HEK293 (cell line): ENCODE measurements at regions not wholly inside any gene's neighbourhood (a gene's known extent, or its start where the extent isn't known, plus 50 kb on each side); places are given as distances from the start of the nearest gene placed in this dataset.

Source experiments
- CTCF ChIA-PET: fragments of 350-600 bp; formaldehyde crosslinking; extraction: SDS; loops from one replicate; lab custom pipeline; 2021; ENCODE audit warnings: antibody characterized with exemption; lab: Yijun Ruan, JAX
- POLR2A ChIA-PET: fragments of 300-600 bp; formaldehyde crosslinking; extraction: SDS; loops from one replicate; lab custom pipeline; 2020; ENCODE audit warnings: antibody characterized with exemption, inconsistent platforms; lab: Yijun Ruan, JAX
- H3K27ac ChIP-seq: fragments of 200-500 bp; sonication (Bioruptor generic); 2 replicates; pipeline ENCODE4 v1.5.1; 2014; ENCODE audit warnings: low read depth, low read length, control low read depth, inconsistent platforms; ENCODE audit errors: extremely low read depth
- H3K36me3 ChIP-seq, 2 experiments: fragments of 200-500 bp in 1 of 2; sonication (Bioruptor generic) in 1 of 2; 1 replicate in 1 of 2; 2 replicates in 1 of 2; pipeline ENCODE4 v1.5.1; 2014 to 2017; ENCODE audit warnings: inconsistent platforms in 2 of 2, low read length in 2 of 2; ENCODE audit not compliant: control insufficient read depth in 2 of 2, insufficient read depth in 1 of 2
- H3K4me1 ChIP-seq: fragments of 200-500 bp; sonication (Bioruptor generic); 2 replicates; pipeline ENCODE4 v1.5.1; 2014; ENCODE audit warnings: mild to moderate bottlenecking, low read length, inconsistent platforms; ENCODE audit not compliant: control insufficient read depth, insufficient read depth
- H3K4me3 ChIP-seq: 2 replicates; pipeline ENCODE4 v1.5.1; 2011; ENCODE audit warnings: low read depth, mild to moderate bottlenecking, control low read depth, low read length, moderate library complexity
- H3K9me3 ChIP-seq: fragments of 200-500 bp; sonication (Bioruptor generic); 2 replicates; pipeline ENCODE4 v1.5.1; 2014; ENCODE audit warnings: low read depth, low read length, inconsistent platforms; ENCODE audit not compliant: control insufficient read depth, insufficient read depth
- MYNN ChIP-seq: fragments of 450-650 bp; formaldehyde crosslinking; IDR thresholded peaks from 2 replicates; pipeline ENCODE4 v1.5.1; 2016; ENCODE audit warnings: missing biosample characterization, missing genetic modification characterization, borderline replicate concordance
- MZF1 ChIP-seq: fragments of 450-650 bp; formaldehyde crosslinking; IDR thresholded peaks from 2 replicates; pipeline ENCODE4 v1.5.1; 2017; ENCODE audit warnings: missing biosample characterization, missing genetic modification characterization, borderline replicate concordance
- TCF7L2 ChIP-seq: IDR thresholded peaks from 2 replicates; pipeline ENCODE4 v1.6.1; 2011; ENCODE audit warnings: low read depth, mild to moderate bottlenecking, inconsistent platforms, low read length, moderate library complexity, borderline replicate concordance
- ZBTB7A ChIP-seq: fragments of 450-650 bp; formaldehyde crosslinking; IDR thresholded peaks from 2 replicates; pipeline ENCODE4 v1.5.1; 2016; ENCODE audit warnings: low read depth, missing biosample characterization, missing genetic modification characterization
- ZBTB8A ChIP-seq: fragments of 450-650 bp; formaldehyde crosslinking; IDR thresholded peaks from 2 replicates; pipeline ENCODE4 v1.5.1; 2016; ENCODE audit warnings: missing biosample characterization, missing genetic modification characterization
- ZNF175 ChIP-seq: fragments of 450-650 bp; formaldehyde crosslinking; IDR thresholded peaks from 2 replicates; pipeline ENCODE4 v1.5.1; 2016; ENCODE audit warnings: missing biosample characterization, missing genetic modification characterization
- ZNF223 ChIP-seq: fragments of 450-650 bp; formaldehyde crosslinking; IDR thresholded peaks from 2 replicates; pipeline ENCODE4 v1.5.1; 2016; ENCODE audit warnings: missing biosample characterization, missing genetic modification characterization
- ZNF266 ChIP-seq: fragments of 450-650 bp; formaldehyde crosslinking; IDR thresholded peaks from 2 replicates; pipeline ENCODE4 v1.5.1; 2016; ENCODE audit warnings: missing biosample characterization, missing genetic modification characterization, low read depth
- ZNF311 ChIP-seq: fragments of 450-650 bp; formaldehyde crosslinking; IDR thresholded peaks from 2 replicates; pipeline ENCODE4 v1.5.1; 2017; ENCODE audit warnings: missing biosample characterization, missing genetic modification characterization, borderline replicate concordance
- ZNF350 ChIP-seq: fragments of 450-650 bp; formaldehyde crosslinking; IDR thresholded peaks from 2 replicates; pipeline ENCODE4 v1.5.0; 2017; ENCODE audit warnings: missing biosample characterization, mild to moderate bottlenecking, missing genetic modification characterization
- ZNF48 ChIP-seq: fragments of 450-650 bp; formaldehyde crosslinking; IDR thresholded peaks from 2 replicates; pipeline ENCODE4 v1.5.1; 2016; ENCODE audit warnings: missing biosample characterization, missing genetic modification characterization
- ZNF555 ChIP-seq: fragments of 450-650 bp; formaldehyde crosslinking; conservative IDR thresholded peaks from 2 replicates; pipeline ENCODE4 v1.5.1; 2017; ENCODE audit warnings: missing biosample characterization, mild to moderate bottlenecking, missing genetic modification characterization, inconsistent platforms
- ZNF837 ChIP-seq: fragments of 450-650 bp; formaldehyde crosslinking; IDR thresholded peaks from 2 replicates; pipeline ENCODE4 v1.5.1; 2016; ENCODE audit warnings: missing biosample characterization, missing genetic modification characterization
- TF ChIP-seq, protein P1 (sequence below): fragments of 450-650 bp; formaldehyde crosslinking; IDR thresholded peaks from 2 replicates; pipeline ENCODE4 v1.5.1; 2016; ENCODE audit warnings: missing biosample characterization, missing genetic modification characterization
- TF ChIP-seq, protein P2 (sequence below): fragments of 450-650 bp; formaldehyde crosslinking; IDR thresholded peaks from 2 replicates; pipeline ENCODE4 v1.5.1; 2017; ENCODE audit warnings: missing biosample characterization, mild to moderate bottlenecking, missing genetic modification characterization, moderate library complexity
- TF ChIP-seq, protein P3 (sequence below): fragments of 450-650 bp; formaldehyde crosslinking; IDR thresholded peaks from 2 replicates; pipeline ENCODE4 v1.5.1; 2016; ENCODE audit warnings: missing biosample characterization, missing genetic modification characterization
- TF ChIP-seq, protein P4 (sequence below): fragments of 450-650 bp; formaldehyde crosslinking; IDR thresholded peaks from 2 replicates; pipeline ENCODE4 v1.5.1; 2016; ENCODE audit warnings: missing biosample characterization, missing genetic modification characterization

DNA sequence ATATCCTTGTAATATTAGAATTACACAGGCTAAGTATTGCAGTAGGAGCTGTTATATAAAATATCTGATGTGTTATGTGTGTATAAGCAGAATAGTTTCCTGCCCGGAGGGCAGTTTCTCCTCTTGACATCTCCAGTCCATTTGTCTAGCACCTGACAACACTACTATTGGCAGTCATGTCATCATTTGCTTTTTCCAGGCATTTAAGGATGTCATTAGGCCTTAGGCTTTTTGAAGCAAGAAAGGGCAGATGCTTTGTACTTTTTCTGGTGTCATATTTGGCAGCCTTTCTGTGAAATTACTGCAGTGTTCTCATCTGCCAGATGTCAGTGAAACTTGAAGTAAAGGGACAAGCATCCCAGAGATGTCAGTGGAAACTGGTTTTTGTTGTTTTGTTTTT, 2017.6 kb upstream of the IGFBP7 start:
- TF ChIP-seq, protein P1, sequence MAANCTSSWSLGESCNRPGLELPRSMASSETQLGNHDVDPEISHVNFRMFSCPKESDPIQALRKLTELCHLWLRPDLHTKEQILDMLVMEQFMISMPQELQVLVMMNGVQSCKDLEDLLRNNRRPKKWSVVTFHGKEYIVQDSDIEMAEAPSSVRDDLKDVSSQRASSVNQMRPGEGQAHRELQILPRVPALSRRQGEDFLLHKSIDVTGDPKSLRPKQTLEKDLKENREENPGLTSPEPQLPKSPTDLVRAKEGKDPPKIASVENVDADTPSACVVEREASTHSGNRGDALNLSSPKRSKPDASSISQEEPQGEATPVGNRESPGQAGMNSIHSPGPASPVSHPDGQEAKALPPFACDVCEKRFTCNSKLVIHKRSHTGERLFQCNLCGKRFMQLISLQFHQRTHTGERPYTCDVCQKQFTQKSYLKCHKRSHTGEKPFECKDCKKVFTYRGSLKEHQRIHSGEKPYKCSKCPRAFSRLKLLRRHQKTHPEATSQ (tag by site-specific recombination), result no peak
- TF ChIP-seq, protein P2, sequence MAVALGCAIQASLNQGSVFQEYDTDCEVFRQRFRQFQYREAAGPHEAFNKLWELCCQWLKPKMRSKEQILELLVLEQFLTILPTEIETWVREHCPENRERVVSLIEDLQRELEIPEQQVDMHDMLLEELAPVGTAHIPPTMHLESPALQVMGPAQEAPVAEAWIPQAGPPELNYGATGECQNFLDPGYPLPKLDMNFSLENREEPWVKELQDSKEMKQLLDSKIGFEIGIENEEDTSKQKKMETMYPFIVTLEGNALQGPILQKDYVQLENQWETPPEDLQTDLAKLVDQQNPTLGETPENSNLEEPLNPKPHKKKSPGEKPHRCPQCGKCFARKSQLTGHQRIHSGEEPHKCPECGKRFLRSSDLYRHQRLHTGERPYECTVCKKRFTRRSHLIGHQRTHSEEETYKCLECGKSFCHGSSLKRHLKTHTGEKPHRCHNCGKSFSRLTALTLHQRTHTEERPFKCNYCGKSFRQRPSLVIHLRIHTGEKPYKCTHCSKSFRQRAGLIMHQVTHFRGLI, result no peak
- TF ChIP-seq MYNN (no peak), TCF7L2 (no peak), MZF1 (tag by site-specific recombination) (no peak), ZNF311 (no peak), ZBTB7A (tag by site-specific recombination) (no peak), ZBTB8A (tag by site-specific recombination) (no peak), ZNF350 (tag by site-specific recombination) (no peak)
- TF ChIP-seq, protein P3, sequence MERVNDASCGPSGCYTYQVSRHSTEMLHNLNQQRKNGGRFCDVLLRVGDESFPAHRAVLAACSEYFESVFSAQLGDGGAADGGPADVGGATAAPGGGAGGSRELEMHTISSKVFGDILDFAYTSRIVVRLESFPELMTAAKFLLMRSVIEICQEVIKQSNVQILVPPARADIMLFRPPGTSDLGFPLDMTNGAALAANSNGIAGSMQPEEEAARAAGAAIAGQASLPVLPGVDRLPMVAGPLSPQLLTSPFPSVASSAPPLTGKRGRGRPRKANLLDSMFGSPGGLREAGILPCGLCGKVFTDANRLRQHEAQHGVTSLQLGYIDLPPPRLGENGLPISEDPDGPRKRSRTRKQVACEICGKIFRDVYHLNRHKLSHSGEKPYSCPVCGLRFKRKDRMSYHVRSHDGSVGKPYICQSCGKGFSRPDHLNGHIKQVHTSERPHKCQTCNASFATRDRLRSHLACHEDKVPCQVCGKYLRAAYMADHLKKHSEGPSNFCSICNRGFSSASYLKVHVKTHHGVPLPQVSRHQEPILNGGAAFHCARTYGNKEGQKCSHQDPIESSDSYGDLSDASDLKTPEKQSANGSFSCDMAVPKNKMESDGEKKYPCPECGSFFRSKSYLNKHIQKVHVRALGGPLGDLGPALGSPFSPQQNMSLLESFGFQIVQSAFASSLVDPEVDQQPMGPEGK, result no peak
- TF ChIP-seq, all 188 proteins: peak for 0
- Histone ChIP-seq H3K36me3 (no peaks in the 10 kb centered on the region), H3K27ac (no peak overlapping the region), H3K9me3 (no peaks in the 10 kb centered on the region), H3K4me3 (no peak overlapping the region), H3K4me1 (no peaks in the 10 kb centered on the region)
- POLR2A ChIA-PET, result no interaction called here
- CTCF ChIA-PET, result no interaction called here

DNA sequence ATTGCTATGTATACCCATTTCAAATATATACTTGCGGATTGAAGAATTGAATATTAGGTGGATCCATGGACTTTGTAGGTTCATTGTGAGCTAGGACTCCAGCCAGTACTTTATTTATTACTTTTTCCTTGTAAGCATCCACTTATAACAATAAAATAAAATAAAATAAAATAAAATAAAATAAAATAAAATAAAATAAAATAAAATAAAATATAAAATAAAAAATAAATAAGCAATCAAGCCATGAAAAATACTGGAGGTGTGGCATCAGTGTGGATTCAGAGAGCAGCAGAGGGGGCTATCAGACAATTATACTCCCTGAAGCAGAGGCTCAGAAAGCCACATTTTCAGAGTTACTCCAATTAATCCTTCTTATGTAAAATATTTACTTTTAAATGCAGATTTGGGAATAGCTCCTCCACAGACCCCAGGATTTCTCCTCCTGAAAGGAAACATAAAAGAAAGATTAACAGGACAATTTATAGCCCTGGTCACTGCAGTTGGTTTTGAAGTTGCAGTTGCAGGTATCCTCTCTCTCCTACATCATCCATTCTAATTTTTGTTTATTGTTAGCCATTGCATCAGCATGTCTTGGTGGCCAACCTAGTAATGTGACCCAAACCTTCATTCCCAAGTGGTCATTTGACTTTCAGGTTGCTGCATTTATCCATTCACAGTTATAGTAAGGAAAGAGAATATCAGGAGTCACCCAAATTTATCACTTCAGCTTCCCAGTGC, 2025.2 kb upstream of the IGFBP7 start:
- ChIA-PET POLR2A (no interaction called here), CTCF (no interaction called here)
- TF ChIP-seq, protein P4, sequence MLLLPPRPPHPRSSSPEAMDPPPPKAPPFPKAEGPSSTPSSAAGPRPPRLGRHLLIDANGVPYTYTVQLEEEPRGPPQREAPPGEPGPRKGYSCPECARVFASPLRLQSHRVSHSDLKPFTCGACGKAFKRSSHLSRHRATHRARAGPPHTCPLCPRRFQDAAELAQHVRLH (tag by site-specific recombination), result no peak
- TF ChIP-seq ZNF837 (tag by site-specific recombination) (no peak), ZNF223 (no peak), ZNF48 (tag by site-specific recombination) (no peak), ZNF555 (tag by site-specific recombination) (no peak)
- H3K9me3 ChIP-seq, result no peaks in the 10 kb centered on the region
- H3K4me1 ChIP-seq, result no peaks in the 10 kb centered on the region
- no peak overlapping the region for H3K4me3 ChIP-seq
- H3K27ac ChIP-seq, result no peak overlapping the region
- H3K36me3 ChIP-seq, result no peaks in the 10 kb centered on the region

DNA sequence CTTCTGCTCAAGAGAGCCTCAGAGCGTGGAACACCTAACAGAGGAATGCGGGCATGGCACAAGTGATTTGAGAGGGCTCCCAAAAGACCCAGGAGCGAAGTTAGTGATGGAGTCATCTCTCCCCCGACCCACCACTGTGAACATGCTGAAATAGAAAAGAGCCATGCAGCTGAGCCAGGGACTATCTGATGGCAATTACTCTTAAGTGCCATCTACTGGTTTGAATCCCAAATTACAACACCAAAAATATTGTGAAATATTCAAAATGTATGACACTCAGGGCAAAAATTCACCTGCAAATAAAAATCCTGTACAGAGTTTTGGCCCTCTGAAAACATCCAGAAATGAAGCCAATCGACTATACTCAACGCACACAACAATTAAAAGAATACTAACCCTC, 2038.9 kb upstream of the ADGRL3 start:
- ChIA-PET CTCF (no interaction called here), POLR2A (no interaction called here)
- Histone ChIP-seq H3K4me1 (no peaks in the 10 kb centered on the region), H3K9me3 (no peaks in the 10 kb centered on the region), H3K36me3 (no peaks in the 10 kb centered on the region), H3K4me3 (no peak overlapping the region), H3K27ac (no peak overlapping the region)
- TF ChIP-seq ZNF266 (no peak), ZNF175 (tag by site-specific recombination) (no peak)
- TF ChIP-seq, all 188 proteins: peak for 0
